ENCODE measurements at regions not wholly inside any gene's neighbourhood (a gene's known extent, or its start where the extent isn't known, plus 50 kb on each side); places are given as distances from the start of the nearest gene placed in this dataset.
A peak's percentile ranks its signal among the peaks of the same experiment; 100 is the strongest.

- ChIA-PET POLR2A (interaction anchor here (0.5 to 2.6 kb wide), 21 partner anchors 8 to 1784 kb away, joined by 3 to 16 read pairs (median 3); partner anchors contain the start of gene ZNF184), CTCF (interaction anchor here (0.5 to 2.7 kb wide), 34 partner anchors 9 to 1675 kb away, joined by 3 to 25 read pairs (median 3); a partner anchor contains a TSS)
- peak overlapping the region; percentile 53 for H3K4me3 Mint-ChIP-seq (ENCODE audit: unreplicated experiment)
- peaks cover 3% of the 10 kb centered on the region for H3K36me3 Mint-ChIP-seq (ENCODE audit: insufficient read depth, unreplicated experiment)
- no peaks in the 10 kb centered on the region for H3K9me3 Mint-ChIP-seq (ENCODE audit: unreplicated experiment)
- TF ChIP-seq CTCF (IDR thresholded peaks at IDR 0.05; ENCODE audit: unreplicated experiment): peak; percentile 89
- peak; percentile 87 for DNase-seq (ENCODE audit: unreplicated experiment)
- no TSS peak for BruUV-seq (replicated peaks)
- intact Hi-C loops (cut with micrococcal nuclease): loop anchor here (1.0 kb wide), 1 partner anchor 24 kb away; no protein-coding TSS in a partner anchor
- H3K27ac Mint-ChIP-seq (ENCODE audit: low read depth, unreplicated experiment): no peak overlapping the region
- H3K27me3 Mint-ChIP-seq (ENCODE audit: insufficient read depth, unreplicated experiment): no peaks in the 10 kb centered on the region
- H3K4me1 Mint-ChIP-seq (ENCODE audit: insufficient read depth, unreplicated experiment): peaks cover 9% of the 10 kb centered on the region
Observed at GRCh38 chr6:27772261-27773001, 139.8 kb downstream of the OR2B2 start.

- Mint-ChIP-seq H3K27ac (ENCODE audit: low read depth, unreplicated experiment) (no peak overlapping the region), H3K36me3 (ENCODE audit: insufficient read depth, unreplicated experiment) (no peaks in the 10 kb centered on the region), H3K4me3 (ENCODE audit: unreplicated experiment) (no peak overlapping the region), H3K4me1 (ENCODE audit: insufficient read depth, unreplicated experiment) (peaks cover 7% of the 10 kb centered on the region), H3K27me3 (ENCODE audit: insufficient read depth, unreplicated experiment) (no peaks in the 10 kb centered on the region), H3K9me3 (ENCODE audit: unreplicated experiment) (no peaks in the 10 kb centered on the region)
- POLR2A ChIA-PET: interaction anchor here (1.0 to 2.6 kb wide), 5 partner anchors 17 to 299 kb away, joined by 3 to 16 read pairs (median 7); partner anchors contain the start of gene ZNF184
- no peak for TF ChIP-seq CTCF (IDR thresholded peaks at IDR 0.05; ENCODE audit: unreplicated experiment)
- BruUV-seq (replicated peaks): no TSS peak
- intact Hi-C loops (cut with micrococcal nuclease): no loop called here
- CTCF ChIA-PET: interaction anchor here (0.6 to 2.7 kb wide), 10 partner anchors 8 to 584 kb away, joined by 3 to 16 read pairs (median 6); no protein-coding TSS in a partner anchor
- DNase-seq (ENCODE audit: unreplicated experiment): no peak
Observed at GRCh38 chr6:27771235-27771634, 141.0 kb downstream of the OR2B2 start.

GRCh38 chr6:27770724-27771123 is 141.5 kb downstream of the OR2B2 start:
- ChIA-PET POLR2A (interaction anchor here (1.0 to 2.6 kb wide), 5 partner anchors 9 to 125 kb away, joined by 3 to 16 read pairs (median 3); a partner anchor contains a TSS), CTCF (interaction anchor here (0.6 to 2.1 kb wide), 4 partner anchors 9 to 125 kb away, joined by 3 to 9 read pairs (median 6); no protein-coding TSS in a partner anchor)
- Mint-ChIP-seq H3K9me3 (ENCODE audit: unreplicated experiment) (no peaks in the 10 kb centered on the region), H3K4me3 (ENCODE audit: unreplicated experiment) (no peak overlapping the region), H3K27me3 (ENCODE audit: insufficient read depth, unreplicated experiment) (no peaks in the 10 kb centered on the region), H3K27ac (ENCODE audit: low read depth, unreplicated experiment) (no peak overlapping the region), H3K36me3 (ENCODE audit: insufficient read depth, unreplicated experiment) (no peaks in the 10 kb centered on the region), H3K4me1 (ENCODE audit: insufficient read depth, unreplicated experiment) (peaks cover 7% of the 10 kb centered on the region)
- DNase-seq (ENCODE audit: unreplicated experiment): no peak
- no peak for TF ChIP-seq CTCF (IDR thresholded peaks at IDR 0.05; ENCODE audit: unreplicated experiment)
- intact Hi-C loops (cut with micrococcal nuclease): no loop called here
- BruUV-seq (replicated peaks): no TSS peak

GRCh38 chr6:27768556-27768955 is 143.6 kb downstream of the OR2B2 start:
- no peak for TF ChIP-seq CTCF (IDR thresholded peaks at IDR 0.05; ENCODE audit: unreplicated experiment)
- ChIA-PET POLR2A (no interaction called here), CTCF (interaction anchor here (0.5 to 1.2 kb wide), 3 partner anchors 9 to 296 kb away, joined by 3 to 4 read pairs (median 3); no protein-coding TSS in a partner anchor)
- intact Hi-C loops (cut with micrococcal nuclease): no loop called here
- Mint-ChIP-seq H3K36me3 (ENCODE audit: insufficient read depth, unreplicated experiment) (no peaks in the 10 kb centered on the region), H3K9me3 (ENCODE audit: unreplicated experiment) (no peaks in the 10 kb centered on the region), H3K4me1 (ENCODE audit: insufficient read depth, unreplicated experiment) (peaks cover 7% of the 10 kb centered on the region), H3K27me3 (ENCODE audit: insufficient read depth, unreplicated experiment) (no peaks in the 10 kb centered on the region), H3K4me3 (ENCODE audit: unreplicated experiment) (no peak overlapping the region), H3K27ac (ENCODE audit: low read depth, unreplicated experiment) (no peak overlapping the region)
- DNase-seq (ENCODE audit: unreplicated experiment): no peak
- BruUV-seq (replicated peaks): no TSS peak

Data from MCF 10A (cell line).